KOPT-K1 (cell line): ENCODE measurements at regions not wholly inside any gene's neighbourhood (a gene's known extent, or its start where the extent isn't known, plus 50 kb on each side); places are given as distances from the start of the nearest gene placed in this dataset.

Source experiments
- H3K27ac ChIP-seq: fragments of 200-600 bp; sonication (generic); 2 replicates; pipeline ENCODE4 v1.5.1; 2016; ENCODE audit warnings: antibody characterized with exemption, mild to moderate bottlenecking, low read depth, low read length; ENCODE audit not compliant: poor library complexity, severe bottlenecking
- H3K36me3 ChIP-seq: fragments of 200-600 bp; sonication (generic); 2 replicates; pipeline ENCODE4 v1.5.1; 2017; ENCODE audit warnings: antibody characterized with exemption, mild to moderate bottlenecking, low read length, moderate library complexity; ENCODE audit not compliant: insufficient read depth
- H3K9me3 ChIP-seq: fragments of 200-600 bp; sonication (generic); 2 replicates; pipeline ENCODE4 v1.5.1; 2017; ENCODE audit warnings: antibody characterized with exemption, low read length, mild to moderate bottlenecking; ENCODE audit not compliant: insufficient read depth, poor library complexity, severe bottlenecking

GRCh38 chr22:49487950-49488349 lies 339.7 kb downstream of the BRD1 start:
- H3K36me3 ChIP-seq = no peaks in the 10 kb centered on the region
- no peaks in the 10 kb centered on the region for H3K9me3 ChIP-seq
- no peak overlapping the region for H3K27ac ChIP-seq

DNA sequence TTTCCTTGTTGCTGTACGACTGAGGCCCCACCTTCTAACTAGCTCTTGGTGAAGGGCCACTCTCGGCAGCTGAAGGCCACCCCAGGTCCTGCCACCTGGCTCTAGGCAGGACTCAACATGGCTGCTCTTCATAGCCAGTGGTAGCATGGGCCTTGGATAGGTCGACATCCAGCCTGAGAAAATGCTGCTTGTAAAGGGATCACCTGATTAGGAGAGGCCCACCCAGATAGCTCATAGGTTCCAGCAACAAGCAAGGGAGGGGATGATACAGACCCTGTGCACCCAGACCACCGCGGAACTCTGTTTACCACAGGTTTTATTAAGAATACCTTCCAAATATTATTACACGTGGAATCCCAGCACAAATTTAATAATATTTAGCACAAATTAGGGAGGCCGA lies 341.4 kb downstream of the BRD1 start:
- H3K9me3 ChIP-seq = no peaks in the 10 kb centered on the region
- no peak overlapping the region for H3K27ac ChIP-seq
- no peaks in the 10 kb centered on the region for H3K36me3 ChIP-seq

GRCh38 chr22:49483946-49484345 lies 343.7 kb downstream of the BRD1 start:
- H3K27ac ChIP-seq = no peak overlapping the region
- H3K9me3 ChIP-seq = no peaks in the 10 kb centered on the region
- H3K36me3 ChIP-seq = no peaks in the 10 kb centered on the region

- Histone ChIP-seq H3K36me3 (no peaks in the 10 kb centered on the region), H3K9me3 (no peaks in the 10 kb centered on the region), H3K27ac (no peak overlapping the region)
Measured at GRCh38 chr22:49483281-49483870, 344.3 kb downstream of the BRD1 start.

DNA sequence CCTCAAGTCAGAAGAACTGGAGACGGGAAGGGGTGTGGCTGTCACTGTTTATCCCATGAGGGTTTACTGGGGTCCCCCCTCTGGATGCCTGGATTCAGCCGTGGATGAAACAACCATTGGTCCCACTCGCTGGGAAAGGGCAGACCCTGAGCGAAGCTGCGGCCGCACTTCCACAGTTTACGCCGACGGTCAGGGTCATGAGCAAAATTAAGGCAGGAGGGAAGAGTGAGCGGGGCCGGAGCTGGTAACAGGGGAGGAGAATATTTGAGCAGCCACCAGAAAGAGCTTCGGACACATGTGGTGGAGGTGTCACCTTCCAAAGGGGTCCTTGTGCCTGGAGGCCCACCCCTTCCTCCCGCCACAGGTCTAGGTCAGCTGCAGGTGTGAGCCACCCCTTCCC lies 344.9 kb downstream of the BRD1 start:
- Histone ChIP-seq H3K27ac (no peak overlapping the region), H3K36me3 (no peaks in the 10 kb centered on the region), H3K9me3 (no peaks in the 10 kb centered on the region)

- H3K9me3 ChIP-seq = no peaks in the 10 kb centered on the region
- no peak overlapping the region for H3K27ac ChIP-seq
- H3K36me3 ChIP-seq = no peaks in the 10 kb centered on the region
Measured at GRCh38 chr22:49481659-49482399, 345.8 kb downstream of the BRD1 start.

DNA sequence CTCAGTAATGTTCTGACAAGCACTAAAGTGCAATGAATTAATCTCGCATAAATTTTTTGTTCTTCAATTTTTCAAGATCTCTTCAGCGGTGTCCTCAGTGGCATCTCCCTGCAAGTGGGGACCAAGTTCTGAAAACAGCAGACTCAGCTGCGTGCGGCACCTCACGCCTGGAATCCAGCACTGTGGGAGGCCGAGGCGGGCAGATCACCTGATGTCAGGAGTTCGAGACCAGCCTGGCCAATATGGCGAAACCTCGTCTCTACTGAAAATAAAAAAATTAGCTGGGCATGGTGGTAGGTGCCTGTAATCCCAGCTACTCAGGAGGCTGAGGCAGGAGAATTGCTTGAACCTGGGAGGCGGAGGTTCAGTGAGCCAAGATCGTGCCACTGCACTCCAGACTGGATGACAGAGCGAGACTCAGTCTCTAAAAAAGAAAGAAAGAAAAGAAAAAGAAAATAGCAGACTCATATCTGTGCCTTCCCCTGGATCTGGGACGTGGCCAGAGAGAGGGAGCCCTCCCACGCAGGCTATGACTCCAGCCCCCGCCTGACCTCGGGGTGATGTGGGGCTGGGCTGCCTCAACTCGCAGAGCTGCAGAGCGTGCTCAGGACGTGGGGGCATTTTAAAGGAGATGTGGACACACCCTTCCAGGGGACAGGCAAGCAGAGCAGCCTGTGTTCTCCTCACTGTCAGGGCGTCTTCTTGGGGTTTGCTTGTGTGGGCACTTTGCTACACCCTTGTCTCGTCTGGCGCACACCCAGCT lies 346.6 kb downstream of the BRD1 start:
- Histone ChIP-seq H3K36me3 (no peaks in the 10 kb centered on the region), H3K9me3 (no peaks in the 10 kb centered on the region), H3K27ac (no peak overlapping the region)

DNA sequence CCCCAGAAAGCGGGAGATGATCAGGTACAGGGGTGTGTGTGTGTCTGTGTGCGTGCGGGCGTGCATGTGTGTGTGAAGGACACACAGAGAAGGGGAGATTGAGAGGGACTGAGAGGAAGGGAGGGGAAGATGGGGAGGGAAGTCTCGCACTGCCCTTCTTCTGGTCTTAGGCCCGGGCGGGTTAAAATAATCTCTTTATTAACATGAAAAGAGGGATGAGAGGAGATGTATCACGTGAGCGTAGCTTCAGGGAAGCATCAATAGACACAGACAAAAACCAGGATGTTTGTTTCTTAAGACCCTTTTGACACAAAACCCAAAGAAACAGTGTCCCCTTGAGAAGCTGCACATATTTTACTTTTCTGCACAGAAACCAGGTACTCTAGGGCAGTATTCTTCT lies 347.3 kb downstream of the BRD1 start:
- H3K27ac ChIP-seq = no peak overlapping the region
- no peaks in the 10 kb centered on the region for H3K36me3 ChIP-seq
- H3K9me3 ChIP-seq = no peaks in the 10 kb centered on the region

DNA sequence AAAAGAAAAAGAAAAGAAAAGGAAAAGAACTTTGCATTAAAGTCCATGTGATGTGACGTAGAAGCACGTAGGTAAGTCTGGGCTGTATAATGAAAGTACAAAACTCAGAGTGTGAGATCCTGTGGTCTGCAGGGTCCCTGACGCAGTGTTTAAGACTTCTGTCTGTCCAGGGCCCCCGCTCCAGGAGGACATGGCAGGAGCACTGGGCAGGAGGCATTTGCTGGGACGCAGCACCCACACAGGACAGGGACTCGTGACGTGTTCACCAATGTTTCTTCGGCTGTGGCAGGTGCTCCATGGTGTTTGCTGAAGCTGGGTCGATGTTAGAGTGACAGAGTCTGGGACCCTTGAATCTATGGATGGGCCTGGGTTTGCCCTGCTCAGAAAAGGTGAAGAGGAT lies 348.1 kb downstream of the BRD1 start:
- H3K9me3 ChIP-seq = no peaks in the 10 kb centered on the region
- no peaks in the 10 kb centered on the region for H3K36me3 ChIP-seq
- H3K27ac ChIP-seq = no peak overlapping the region

- Histone ChIP-seq H3K36me3 (no peaks in the 10 kb centered on the region), H3K27ac (no peak overlapping the region), H3K9me3 (no peaks in the 10 kb centered on the region)
Measured at GRCh38 chr22:49476800-49477400, 350.8 kb downstream of the BRD1 start.

GRCh38 chr22:49476176-49476575 lies 351.5 kb downstream of the BRD1 start:
- Histone ChIP-seq H3K27ac (no peak overlapping the region), H3K36me3 (no peaks in the 10 kb centered on the region), H3K9me3 (no peaks in the 10 kb centered on the region)

- H3K36me3 ChIP-seq = no peaks in the 10 kb centered on the region
- no peak overlapping the region for H3K27ac ChIP-seq
- H3K9me3 ChIP-seq = no peaks in the 10 kb centered on the region
Measured at GRCh38 chr22:49475253-49475652, 352.4 kb downstream of the BRD1 start.

DNA sequence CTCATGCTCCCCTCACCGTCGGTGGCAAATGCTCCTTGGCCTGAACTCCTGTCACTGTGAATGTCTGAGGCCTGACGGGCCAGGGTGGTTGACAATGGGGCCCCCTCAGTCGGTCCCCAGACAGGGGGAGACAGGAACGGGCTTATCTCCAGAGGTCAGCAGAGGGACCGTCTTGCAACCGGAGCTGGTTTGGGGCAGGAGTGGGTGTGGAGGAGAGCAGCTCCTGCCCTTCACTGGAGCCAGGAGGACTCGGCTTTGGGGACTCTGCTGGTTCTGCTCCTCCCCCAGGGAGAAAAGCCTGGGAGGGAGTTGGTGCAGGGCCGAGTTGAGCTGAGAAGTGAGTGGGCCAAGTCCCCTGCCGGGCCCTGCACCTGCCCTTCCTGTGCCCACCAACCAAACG lies 354.4 kb downstream of the BRD1 start:
- H3K36me3 ChIP-seq = no peaks in the 10 kb centered on the region
- H3K9me3 ChIP-seq = no peaks in the 10 kb centered on the region
- no peak overlapping the region for H3K27ac ChIP-seq

DNA sequence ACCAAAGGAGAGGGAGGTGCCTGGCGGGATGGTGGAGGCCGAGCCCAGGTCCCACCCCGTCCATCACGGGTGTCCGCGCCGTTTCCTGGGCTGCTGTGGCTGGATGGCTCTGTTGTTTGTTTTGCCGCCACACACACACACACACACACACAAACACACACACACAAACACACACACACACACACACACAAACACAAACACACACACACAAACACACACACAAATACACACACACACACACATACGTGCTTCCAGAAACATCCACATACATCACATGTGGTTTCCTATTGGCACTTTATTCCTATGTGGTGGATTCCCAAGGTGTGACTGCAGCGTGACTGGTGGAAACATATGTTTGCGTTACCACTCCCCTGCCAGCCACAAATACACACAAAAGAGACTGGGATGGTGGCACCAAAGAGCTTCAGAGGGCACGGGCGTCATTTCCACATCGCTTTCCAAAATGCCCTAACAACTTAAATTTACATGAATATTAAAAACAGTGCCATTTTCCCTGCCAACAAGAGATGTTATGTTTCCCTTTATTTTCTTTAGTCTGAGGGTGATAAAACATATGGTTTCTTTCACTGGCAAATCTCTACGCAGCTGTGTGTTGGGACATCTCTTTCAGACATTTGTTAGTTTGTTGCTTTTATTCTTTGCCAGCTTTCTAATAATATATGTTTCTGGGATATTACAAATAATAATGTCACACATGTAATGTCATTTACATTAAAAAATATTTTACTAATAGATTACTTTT lies 356.8 kb downstream of the BRD1 start:
- Histone ChIP-seq H3K36me3 (no peaks in the 10 kb centered on the region), H3K27ac (no peak overlapping the region), H3K9me3 (no peaks in the 10 kb centered on the region)
